ENCODE measurements at regions not wholly inside any gene's neighbourhood (a gene's known extent, or its start where the extent isn't known, plus 50 kb on each side); places are given as distances from the start of the nearest gene placed in this dataset.

GRCh38 chr2:13550285-13551231, 833.8 kb downstream of the TRIB2 start:
- DNase-seq, result no peak

GRCh38 chr2:13558368-13558767, 841.6 kb downstream of the TRIB2 start:
- no peak for DNase-seq

DNA sequence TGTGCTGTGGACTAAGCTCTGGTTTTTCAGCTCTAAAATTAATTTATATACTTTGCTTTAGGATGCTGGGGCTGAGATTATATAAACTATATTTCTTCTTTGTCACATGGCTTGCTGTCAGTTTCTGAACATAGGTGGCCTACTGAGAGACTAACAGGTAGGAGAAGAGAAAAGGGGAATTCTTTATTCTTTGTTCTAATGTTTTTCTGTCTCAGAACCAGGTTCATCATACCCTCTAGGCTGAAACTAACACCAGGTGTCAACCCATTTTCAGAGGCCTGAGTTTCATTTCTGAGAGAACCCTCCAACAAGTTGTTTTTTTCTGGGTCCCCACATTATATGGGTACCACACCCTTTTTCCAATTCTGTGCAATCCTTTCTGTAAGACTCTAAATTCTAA, 843.6 kb downstream of the TRIB2 start:
- DNase-seq, result no peak

DNA sequence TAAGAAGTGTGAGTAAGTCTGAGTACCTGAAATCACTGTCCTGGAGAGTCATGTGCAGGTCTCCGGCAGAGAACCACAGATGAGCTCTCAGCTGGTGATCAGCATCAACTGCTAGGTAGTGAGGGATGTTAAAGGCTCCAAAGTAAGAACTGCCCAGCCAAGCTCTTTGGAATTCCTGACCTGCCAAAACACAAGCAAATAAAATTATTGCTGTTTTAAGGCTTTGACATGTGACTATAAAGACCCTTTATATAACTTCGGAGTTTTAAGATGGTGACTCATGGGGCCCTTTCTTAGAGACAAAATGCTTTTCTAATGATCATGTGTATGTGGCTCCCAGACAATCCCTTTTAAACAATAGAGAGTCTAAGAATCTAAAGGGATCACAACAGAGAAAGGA, 855.7 kb downstream of the TRIB2 start:
- DNase-seq, result no peak

DNA sequence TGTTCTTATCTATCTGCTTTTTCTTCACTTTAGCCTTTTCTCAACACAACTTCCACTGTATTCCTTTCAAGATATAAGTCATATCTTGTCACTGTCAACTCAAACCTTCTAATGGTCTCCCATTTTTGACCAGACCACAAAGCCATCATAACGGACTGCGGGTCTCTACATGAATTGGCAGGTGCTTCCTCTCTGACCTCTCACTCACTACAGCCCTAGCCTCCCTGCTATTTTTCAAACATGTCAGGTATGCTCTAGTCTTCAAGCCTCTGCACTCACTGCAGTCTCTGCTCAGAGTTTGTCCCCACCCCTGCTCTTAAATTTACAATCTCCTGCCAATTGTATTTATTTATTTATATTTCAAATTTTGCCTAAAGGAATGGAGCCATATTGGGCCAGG, 858.1 kb downstream of the TRIB2 start:
- no peak for DNase-seq

DNA sequence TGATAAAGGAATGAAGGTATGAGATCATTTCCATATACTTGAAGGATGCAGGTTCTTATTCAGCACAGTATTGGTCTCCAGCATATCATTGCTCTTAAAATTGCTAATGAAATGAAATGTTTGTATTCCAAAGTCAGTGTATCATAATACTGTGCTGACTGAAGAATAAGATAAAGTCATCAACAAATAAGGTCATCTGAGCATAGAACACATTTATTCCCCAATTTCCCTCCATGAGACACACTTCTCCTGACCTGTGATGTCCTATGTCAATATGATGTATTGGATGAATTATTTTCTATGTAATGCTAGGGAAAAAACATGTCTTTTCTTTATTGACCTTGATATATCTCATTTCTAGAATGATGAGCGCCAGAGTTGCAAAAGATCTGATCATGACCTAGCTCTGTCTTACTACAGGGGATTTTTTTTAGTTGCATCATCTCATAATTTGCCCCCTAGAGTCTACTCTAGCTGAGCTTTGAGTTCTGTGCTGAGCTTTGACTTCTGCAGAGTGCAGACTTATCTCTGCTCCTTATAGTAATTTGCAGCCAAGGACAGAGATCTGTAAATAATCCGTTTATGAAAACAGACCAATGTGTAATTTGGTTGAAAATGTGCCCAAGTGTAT, 859.8 kb downstream of the TRIB2 start:
- no peak for DNase-seq

- no peak for DNase-seq
These were observed 861.8 kb downstream of the TRIB2 start for GRCh38 chr2:13578547-13578946.

DNA sequence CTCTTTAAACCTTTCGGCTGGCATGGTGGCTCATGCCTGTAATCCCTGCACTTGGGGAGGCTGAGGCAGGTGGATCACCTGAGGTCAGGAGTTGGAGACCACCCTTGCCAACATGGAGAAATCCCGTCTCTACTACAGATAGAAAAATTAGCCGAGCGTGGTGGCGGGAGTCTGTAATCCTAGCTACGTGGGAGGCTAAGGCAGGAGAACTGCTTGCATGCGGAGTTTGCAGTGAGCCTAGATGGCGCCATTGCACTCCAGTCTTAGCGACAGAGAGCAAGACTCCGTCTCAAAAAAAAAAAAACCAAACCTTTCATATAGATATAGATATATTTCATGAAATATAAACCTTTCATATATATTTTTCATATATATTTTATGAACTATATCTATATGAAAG, 864.7 kb downstream of the TRIB2 start:
- no peak for DNase-seq

- DNase-seq, result no peak
These were observed 866.9 kb downstream of the TRIB2 start for GRCh38 chr2:13583609-13584008.

- DNase-seq, result no peak
These were observed 867.3 kb downstream of the TRIB2 start for GRCh38 chr2:13584020-13584419.

GRCh38 chr2:13585732-13586131, 869.0 kb downstream of the TRIB2 start:
- DNase-seq, result no peak

DNA sequence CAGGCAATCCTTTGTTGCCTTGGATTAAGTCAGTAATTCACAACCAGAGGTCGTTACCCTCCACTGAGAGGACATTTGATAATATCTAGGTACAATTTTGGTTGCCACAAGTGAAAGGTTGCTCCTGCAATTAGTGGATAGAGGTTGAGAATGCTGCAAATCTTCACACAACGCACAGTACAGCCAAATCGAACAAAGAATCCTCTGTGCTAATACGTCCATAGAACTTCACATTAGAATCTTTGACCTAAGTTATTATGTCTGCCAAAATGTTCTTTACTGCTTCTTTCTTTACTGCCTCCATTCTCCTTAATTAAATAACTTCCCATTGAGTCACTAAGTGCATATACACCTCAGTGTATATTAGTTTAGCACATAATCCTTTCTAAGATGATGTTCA, 879.5 kb downstream of the TRIB2 start:
- DNase-seq, result no peak

DNA sequence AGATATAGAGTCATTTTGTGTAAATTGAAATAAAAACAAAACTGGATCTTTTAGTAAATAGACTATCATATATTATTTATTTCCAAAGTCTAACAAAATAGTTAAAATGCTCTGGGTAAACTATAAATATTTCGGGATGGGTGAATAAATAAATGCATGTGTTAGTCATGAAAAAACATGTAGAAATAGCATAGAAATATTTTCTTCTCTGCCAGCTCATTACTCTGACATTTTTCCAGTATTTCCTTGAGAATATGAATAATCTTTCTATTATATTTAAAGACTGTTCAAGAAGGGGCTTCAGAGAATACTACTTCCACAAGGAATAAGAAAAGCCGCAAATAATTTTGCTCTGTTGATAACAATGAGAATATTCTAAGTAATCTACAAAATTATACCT, 880.4 kb downstream of the TRIB2 start:
- DNase-seq, result no peak

DNA sequence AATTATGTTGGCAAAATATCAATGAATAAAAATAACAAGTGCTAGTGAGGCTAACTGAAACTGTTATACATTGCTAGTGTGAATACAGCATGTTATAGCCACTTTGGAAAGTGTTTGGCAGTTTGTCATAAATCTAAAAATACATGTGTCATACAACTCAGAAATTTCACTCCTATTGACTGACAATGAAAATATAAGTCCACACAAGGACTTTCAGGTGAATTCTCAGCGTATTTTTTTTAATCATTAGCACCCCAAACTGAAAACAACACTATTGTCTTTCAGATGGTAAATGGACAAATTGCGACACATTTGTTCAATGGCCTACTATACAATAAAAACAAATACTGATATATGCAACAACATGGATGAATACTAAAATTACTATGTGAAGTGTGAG, 884.8 kb downstream of the TRIB2 start:
- DNase-seq, result no peak

GRCh38 chr2:13604951-13605661, 888.4 kb downstream of the TRIB2 start:
- peak; percentile 77 for DNase-seq

- DNase-seq, result no peak
These were observed 890.4 kb downstream of the TRIB2 start for GRCh38 chr2:13607139-13607538.

DNA sequence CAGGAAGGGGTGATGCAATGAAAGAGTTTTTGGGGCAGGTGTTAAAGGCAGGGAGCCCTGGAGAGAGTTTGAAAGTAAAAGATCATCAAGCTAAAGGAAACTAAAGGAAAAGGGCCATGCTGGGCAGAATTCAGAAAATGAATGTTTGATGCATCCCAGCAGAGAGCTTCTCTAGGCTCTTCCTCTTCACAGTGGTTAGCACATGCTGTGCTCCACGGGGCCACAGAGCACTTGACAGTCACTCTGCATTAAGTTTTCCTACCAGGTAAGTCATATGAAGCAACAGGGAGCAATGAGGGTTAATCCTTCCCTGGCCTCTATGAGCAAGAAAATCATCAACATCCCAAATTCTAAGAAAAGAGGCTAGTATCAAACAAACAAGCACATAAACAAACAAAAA, 895.2 kb downstream of the TRIB2 start:
- DNase-seq, result no peak

DNA sequence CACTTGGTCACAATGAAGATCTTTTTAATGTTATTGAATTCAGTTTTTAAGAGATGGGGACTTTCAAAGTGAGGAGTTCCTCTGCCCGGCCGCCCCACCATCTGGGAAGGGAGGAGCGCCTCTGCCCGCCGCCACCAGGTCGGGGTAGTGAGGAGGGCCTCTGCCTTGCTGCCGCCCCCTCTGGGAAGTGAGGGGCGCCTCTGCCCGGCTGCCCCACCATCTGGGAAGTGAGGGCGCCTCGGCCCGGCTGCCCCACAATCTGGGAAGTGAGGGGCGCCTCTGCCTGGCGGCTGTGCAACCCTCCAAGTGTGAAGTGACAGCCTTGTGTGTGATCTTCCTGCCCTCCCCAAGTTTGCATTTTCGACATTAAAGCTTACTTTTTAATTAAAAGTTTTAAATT, 899.3 kb downstream of the TRIB2 start:
- DNase-seq, result peak; percentile 12

DNA sequence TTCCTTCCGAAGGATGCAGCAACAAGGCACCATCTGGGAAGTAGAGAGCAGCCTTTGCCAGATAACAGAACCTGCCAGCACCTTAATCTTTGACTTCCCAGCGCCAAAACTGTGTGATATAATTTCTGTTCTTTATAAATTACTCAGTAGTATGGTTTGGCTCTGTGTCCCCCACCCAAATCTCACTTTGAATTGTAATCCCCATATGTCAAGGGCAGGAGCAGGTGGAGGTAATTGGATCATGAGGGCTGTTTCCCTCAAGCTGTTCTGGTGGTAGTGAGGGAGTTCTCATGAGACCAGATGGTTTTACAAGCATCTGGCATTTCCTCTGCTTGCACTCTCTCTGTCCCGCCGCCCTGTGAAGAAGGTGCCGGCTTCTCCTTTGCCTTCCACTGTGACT, 899.9 kb downstream of the TRIB2 start:
- peak; percentile 97 for DNase-seq

DNA sequence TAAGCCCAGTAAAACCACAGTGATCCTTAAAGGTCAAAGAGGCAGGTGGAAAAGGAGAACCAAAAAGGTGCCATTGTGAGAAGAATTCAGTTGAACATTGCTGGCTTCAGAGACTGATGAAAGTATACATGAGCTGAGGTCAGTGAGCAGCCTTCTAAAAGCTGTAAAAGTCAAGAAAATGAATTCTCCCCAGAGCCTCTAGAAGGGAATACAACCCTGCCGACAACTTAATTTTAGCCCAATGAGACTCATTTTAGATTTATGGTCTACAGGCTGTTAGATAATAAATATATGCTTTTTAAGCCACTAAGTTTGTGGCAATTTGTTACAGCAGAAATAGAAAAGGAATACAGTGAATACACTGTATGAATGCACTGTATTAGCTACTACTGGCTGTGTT, 911.4 kb downstream of the TRIB2 start:
- no peak for DNase-seq

- no peak for DNase-seq
These were observed 921.4 kb downstream of the TRIB2 start for GRCh38 chr2:13638181-13638580.

DNA sequence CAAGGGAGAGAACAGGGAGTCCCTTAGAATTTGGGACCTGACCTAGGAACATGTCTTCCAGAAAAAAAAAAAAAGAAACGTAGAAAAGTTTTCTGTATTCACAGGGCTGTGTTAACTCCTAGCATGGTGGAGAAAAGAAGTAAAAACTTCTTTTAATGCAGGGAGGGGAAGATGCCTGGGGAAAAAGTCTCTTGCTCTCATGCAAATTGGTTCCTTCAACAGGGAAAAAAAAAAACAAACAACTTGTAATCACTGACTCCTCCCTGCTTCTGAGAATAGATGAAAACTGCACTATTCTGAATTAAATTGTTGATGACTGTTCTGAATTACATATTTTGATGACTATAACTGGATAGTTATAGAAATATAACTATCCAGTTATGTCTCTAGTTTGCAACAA, 933.2 kb downstream of the TRIB2 start:
- DNase-seq, result no peak

DNA sequence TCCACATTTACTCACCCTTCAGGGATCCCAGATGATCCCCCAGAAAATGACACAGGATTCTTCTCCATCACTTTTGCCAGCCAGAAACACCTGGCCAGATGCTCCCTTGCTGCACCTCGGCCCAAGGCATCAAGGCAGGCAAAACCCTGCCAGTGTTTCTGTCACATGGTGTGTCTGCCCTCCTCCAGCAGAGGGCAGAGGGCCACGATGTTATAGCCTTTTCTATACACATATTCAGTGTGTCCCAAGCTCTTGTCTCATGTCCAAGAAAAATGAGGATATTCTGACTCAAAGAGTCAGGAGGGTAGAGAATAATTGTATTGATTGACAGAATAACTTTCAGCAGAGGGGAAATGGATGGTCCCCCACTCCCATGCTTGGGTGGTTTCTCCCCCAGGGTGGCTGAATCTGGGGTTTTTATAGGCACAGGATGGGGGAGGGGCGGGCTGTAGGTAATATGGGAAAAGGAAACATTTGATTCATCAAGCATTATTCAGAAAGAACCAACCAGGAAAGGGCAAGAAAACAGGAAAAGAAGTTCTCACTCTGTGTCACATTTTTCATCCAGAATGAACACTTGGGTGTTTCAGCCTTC, 933.9 kb downstream of the TRIB2 start:
- DNase-seq, result no peak

Measured in DMS 273 treated with DMSO at 0.1 percent for 48 hours (cell line).